ENCODE measurements at regions not wholly inside any gene's neighbourhood (a gene's known extent, or its start where the extent isn't known, plus 50 kb on each side); places are given as distances from the start of the nearest gene placed in this dataset.
"Not testable (repeated sequence)": the region's sequence is repeated elsewhere in the genome, so short reads cannot be mapped to it uniquely, and the experiment has no call there.

GRCh38 chr21:8987896-8988295 is 1533.5 kb upstream of the TPTE start:
- in situ Hi-C loops (cut with HindIII; ENCODE audit: low pct_unique_long_range_greater_than_20kb, low sequenced_read_pairs); DNase-seq (ENCODE audit: low read depth in 1 of 2, low spot score in 1 of 2): not testable (repeated sequence)

GRCh38 chr21:8988696-8989095 is 1532.7 kb upstream of the TPTE start:
- TF ChIP-seq JUND (IDR thresholded peaks at IDR 0.05; ENCODE audit: low read depth): no peak
- peak in 1 of 2 experiments; percentile 90 for DNase-seq (ENCODE audit: low read depth in 1 of 2, low spot score in 1 of 2)
- in situ Hi-C loops (cut with HindIII; ENCODE audit: low pct_unique_long_range_greater_than_20kb, low sequenced_read_pairs): no loop called here

- peak in 1 of 2 experiments; percentile 90 for DNase-seq (ENCODE audit: low read depth in 1 of 2, low spot score in 1 of 2)
- in situ Hi-C loops (cut with HindIII; ENCODE audit: low pct_unique_long_range_greater_than_20kb, low sequenced_read_pairs): no loop called here
- TF ChIP-seq JUND (IDR thresholded peaks at IDR 0.05; ENCODE audit: low read depth): no peak
These were observed 1532.1 kb upstream of the TPTE start for GRCh38 chr21:8989261-8989711.

- no peak for TF ChIP-seq JUND (IDR thresholded peaks at IDR 0.05; ENCODE audit: low read depth)
- in situ Hi-C loops (cut with HindIII; ENCODE audit: low pct_unique_long_range_greater_than_20kb, low sequenced_read_pairs): no loop called here
- DNase-seq (ENCODE audit: low read depth in 1 of 2, low spot score in 1 of 2): peak in 1 of 2 experiments; percentile 92
These were observed 1531.6 kb upstream of the TPTE start for GRCh38 chr21:8989721-8990325.

- DNase-seq (ENCODE audit: low read depth in 1 of 2, low spot score in 1 of 2): peak in 1 of 2 experiments; percentile 91
- no peak for TF ChIP-seq JUND (IDR thresholded peaks at IDR 0.05; ENCODE audit: low read depth)
- in situ Hi-C loops (cut with HindIII; ENCODE audit: low pct_unique_long_range_greater_than_20kb, low sequenced_read_pairs): no loop called here
These were observed 1530.9 kb upstream of the TPTE start for GRCh38 chr21:8990326-8991087.

GRCh38 chr21:8991088-8991907 is 1530.1 kb upstream of the TPTE start:
- no peak for TF ChIP-seq JUND (IDR thresholded peaks at IDR 0.05; ENCODE audit: low read depth)
- in situ Hi-C loops (cut with HindIII; ENCODE audit: low pct_unique_long_range_greater_than_20kb, low sequenced_read_pairs): no loop called here
- peak in 1 of 2 experiments; percentile 88 for DNase-seq (ENCODE audit: low read depth in 1 of 2, low spot score in 1 of 2)

GRCh38 chr21:8991968-8992621 is 1529.3 kb upstream of the TPTE start:
- no peak for TF ChIP-seq JUND (IDR thresholded peaks at IDR 0.05; ENCODE audit: low read depth)
- in situ Hi-C loops (cut with HindIII; ENCODE audit: low pct_unique_long_range_greater_than_20kb, low sequenced_read_pairs): no loop called here
- DNase-seq (ENCODE audit: low read depth in 1 of 2, low spot score in 1 of 2): peak in 1 of 2 experiments; percentile 91

- peak in 1 of 2 experiments; percentile 92 for DNase-seq (ENCODE audit: low read depth in 1 of 2, low spot score in 1 of 2)
- in situ Hi-C loops (cut with HindIII; ENCODE audit: low pct_unique_long_range_greater_than_20kb, low sequenced_read_pairs): no loop called here
- no peak for TF ChIP-seq JUND (IDR thresholded peaks at IDR 0.05; ENCODE audit: low read depth)
These were observed 1528.6 kb upstream of the TPTE start for GRCh38 chr21:8992731-8993174.

- DNase-seq (ENCODE audit: low read depth in 1 of 2, low spot score in 1 of 2): peak in 1 of 2 experiments; percentile 89
- peak; percentile 14; the same call in 1 of the 2 replicates for TF ChIP-seq JUND (IDR thresholded peaks at IDR 0.05; ENCODE audit: low read depth)
- in situ Hi-C loops (cut with HindIII; ENCODE audit: low pct_unique_long_range_greater_than_20kb, low sequenced_read_pairs): no loop called here
These were observed 1528.0 kb upstream of the TPTE start for GRCh38 chr21:8993284-8993942.

GRCh38 chr21:8993943-8994639 is 1527.3 kb upstream of the TPTE start:
- no peak for TF ChIP-seq JUND (IDR thresholded peaks at IDR 0.05; ENCODE audit: low read depth)
- in situ Hi-C loops (cut with HindIII; ENCODE audit: low pct_unique_long_range_greater_than_20kb, low sequenced_read_pairs): no loop called here
- peak in 1 of 2 experiments; percentile 91 for DNase-seq (ENCODE audit: low read depth in 1 of 2, low spot score in 1 of 2)

Data from T47D (cell line).